HCT116 (cell line): ENCODE measurements at regions not wholly inside any gene's neighbourhood (a gene's known extent, or its start where the extent isn't known, plus 50 kb on each side); places are given as distances from the start of the nearest gene placed in this dataset.

Source experiments
- ATAC-seq: fragments of 200-7000 bp; cut with Tn5 transposase; 2 replicates; pipeline ENCODE4 v1.9.1; 2020; ENCODE audit warnings: mild to moderate bottlenecking, moderate library complexity
- BruUV-seq: library from RNA; stranded (reverse); fragments of 400-500 nt; replicated peaks from 2 replicates; lab custom pipeline; 2021; lab: Mats Ljungman, UMichigan
- CTCF ChIA-PET: fragments of 300-600 bp; sonication (Branson Sonifier 250); formaldehyde crosslinking; loops from one replicate; lab custom pipeline; 2021; ENCODE audit warnings: antibody characterized with exemption; lab: Charles Lee
- POLR2A ChIA-PET: fragments of 300-600, 350-600 bp; sonication (Branson Sonifier 250); formaldehyde crosslinking; loops from one replicate; lab custom pipeline; 2021; ENCODE audit warnings: antibody characterized with exemption; lab: Charles Lee
- RAD21 ChIA-PET, 2 experiments: fragments of 300-600 bp; sonication (Branson Sonifier 250); formaldehyde crosslinking; loops; one replicate each; lab custom pipeline; 2023; ENCODE audit warnings: low total read pairs in 2 of 2; ENCODE audit not compliant: uncharacterized antibody in 2 of 2, unreplicated experiment in 2 of 2, low non-redundant PET in 1 of 2; lab: Charles Lee
- DNase-seq: peaks from one replicate; pipeline ENCODE4 v3.0.0-alpha.2; 2010; ENCODE audit warnings: low read depth, low spot score
- H2AFZ ChIP-seq: fragments of 200-600 bp; shearing (Covaris generic), sonication (generic); 2 replicates; pipeline ENCODE4 v1.6.1; 2017; ENCODE audit warnings: low read depth, mixed run types, mixed read lengths, antibody characterized with exemption, low read length; ENCODE audit not compliant: poor library complexity, severe bottlenecking
- H3K27ac ChIP-seq: 2 replicates; pipeline ENCODE4 v1.5.1; 2012; ENCODE audit warnings: low read depth, low read length
- H3K27me3 ChIP-seq: fragments of 200-600 bp; sonication (generic); 2 replicates; pipeline ENCODE4 v1.6.1; 2016; ENCODE audit warnings: mixed run types, low read length, mixed read lengths; ENCODE audit not compliant: insufficient read depth
- H3K36me3 ChIP-seq, 2 experiments: fragments of 200-500 bp in 1 of 2; fragments of 200-600 bp in 1 of 2; sonication (Bioruptor generic) in 1 of 2; sonication (generic) in 1 of 2; 2 replicates each; pipeline versions ENCODE4 v1.5.1 to v1.6.1; 2014 to 2016; ENCODE audit warnings: low read length in 2 of 2, inconsistent platforms in 1 of 2, mixed read lengths in 1 of 2, mixed run types in 1 of 2; ENCODE audit not compliant: insufficient read depth in 2 of 2, control insufficient read depth in 1 of 2
- H3K4me1 ChIP-seq, 2 experiments: fragments of 200-600 bp in 1 of 2; sonication (generic) in 1 of 2; 2 replicates each; pipeline versions ENCODE4 v1.5.1 to v1.6.1; 2012 to 2017; ENCODE audit warnings: low read length in 2 of 2, inconsistent platforms in 1 of 2, mild to moderate bottlenecking in 1 of 2, mixed read lengths in 1 of 2, mixed run types in 1 of 2, moderate library complexity in 1 of 2; ENCODE audit not compliant: insufficient read depth in 2 of 2, control insufficient read depth in 1 of 2
- H3K4me2 ChIP-seq: fragments of 200-600 bp; sonication (generic); 2 replicates; pipeline ENCODE4 v1.6.1; 2017; ENCODE audit warnings: mixed run types, low read length, mixed read lengths
- H3K4me3 ChIP-seq, 2 experiments: fragments of 200-600 bp in 1 of 2; sonication (generic) in 1 of 2; replicated peaks in 1 of 2; 2 replicates each; pipeline ENCODE4 v1.5.1; 2011 to 2016; ENCODE audit warnings: low read length in 2 of 2, control low read depth in 1 of 2, low read depth in 1 of 2, mild to moderate bottlenecking in 1 of 2, mixed read lengths in 1 of 2, mixed run types in 1 of 2
- H3K79me2 ChIP-seq: fragments of 200-600 bp; sonication (generic); 2 replicates; pipeline ENCODE4 v1.6.1; 2017; ENCODE audit warnings: mild to moderate bottlenecking, mixed run types, low read length, moderate library complexity, mixed read lengths; ENCODE audit not compliant: insufficient read depth
- H3K9ac ChIP-seq: fragments of 200-600 bp; sonication (generic); 2 replicates; pipeline ENCODE4 v1.6.1; 2016; ENCODE audit warnings: low read length, mixed read lengths
- H3K9me2 ChIP-seq: fragments of 200-600 bp; sonication (generic), shearing (Covaris generic); 2 replicates; pipeline ENCODE4 v1.6.1; 2017; ENCODE audit warnings: mixed run types, mild to moderate bottlenecking, moderate library complexity; ENCODE audit not compliant: insufficient read depth
- H3K9me3 ChIP-seq, 2 experiments: fragments of 200-500 bp in 1 of 2; fragments of 200-600 bp in 1 of 2; sonication (Bioruptor generic) in 1 of 2; sonication (generic) in 1 of 2; 2 replicates each; pipeline ENCODE4 v1.6.1; 2014 to 2017; ENCODE audit warnings: low read length in 2 of 2, mixed read lengths in 2 of 2, inconsistent platforms in 1 of 2, low read depth in 1 of 2, mild to moderate bottlenecking in 1 of 2, mixed run types in 1 of 2, moderate library complexity in 1 of 2; ENCODE audit not compliant: control insufficient read depth in 1 of 2, insufficient read depth in 1 of 2
- H4K20me1 ChIP-seq: fragments of 200-600 bp; sonication (generic), shearing (Covaris generic); 2 replicates; pipeline ENCODE4 v1.6.1; 2017; ENCODE audit warnings: mixed run types, mild to moderate bottlenecking, moderate library complexity; ENCODE audit not compliant: insufficient read depth
- ELF1 ChIP-seq: IDR thresholded peaks from 2 replicates; pipeline ENCODE4 v1.6.1; 2012; ENCODE audit warnings: low read depth, borderline replicate concordance
- REST ChIP-seq: IDR thresholded peaks from 2 replicates; pipeline ENCODE4 v1.6.1; 2012; ENCODE audit warnings: low read depth
- ZBTB33 ChIP-seq: IDR thresholded peaks from 2 replicates; pipeline ENCODE4 v1.6.1; 2011; ENCODE audit warnings: mild to moderate bottlenecking, low read length, moderate library complexity; ENCODE audit not compliant: insufficient replicate concordance; ENCODE audit errors: extremely low read depth
- intact Hi-C: fragments of 100-400 bp; cut with micrococcal nuclease; formaldehyde crosslinking; loops from 2 replicates; pipeline ENCODE4 v1.10.0; 2022

- POLR2A ChIA-PET: no interaction called here
- DNase-seq: no peak
- intact Hi-C loops: no loop called here
- no peaks in the 10 kb centered on the region for H3K4me1 ChIP-seq
- no peaks in the 10 kb centered on the region; the same call in 1 of the 2 replicates for H3K27me3 ChIP-seq
- H3K4me3 ChIP-seq: no peak overlapping the region
- no peak for ATAC-seq
- RAD21 ChIA-PET: no interaction called here
- H4K20me1 ChIP-seq: no peaks in the 10 kb centered on the region; the same call in 1 of the 2 replicates
- no peak for TF ChIP-seq ELF1
- TF ChIP-seq ZBTB33: no peak
- no peak for TF ChIP-seq REST
- TF ChIP-seq, all 23 proteins: peak for 0
- no peaks in the 10 kb centered on the region for H3K9me2 ChIP-seq
- H3K9ac ChIP-seq: no peak overlapping the region
- no peak overlapping the region for H3K27ac ChIP-seq
- no peaks in the 10 kb centered on the region for H3K9me3 ChIP-seq
- H3K4me2 ChIP-seq: no peak overlapping the region
- H3K79me2 ChIP-seq: no peaks in the 10 kb centered on the region
- no peaks in the 10 kb centered on the region for H3K36me3 ChIP-seq
- CTCF ChIA-PET: no interaction called here
- no peak overlapping the region for H2AFZ ChIP-seq
- BruUV-seq: no TSS peak
Measured at GRCh38 chr13:78431328-78431727, 172.0 kb downstream of the POU4F1 start.
